Inferior parietal cortex (tissue), 1 donor: ENCODE measurements at regions not wholly inside any gene's neighbourhood (a gene's known extent, or its start where the extent isn't known, plus 50 kb on each side); places are given as distances from the start of the nearest gene placed in this dataset.
"Not testable (repeated sequence)": the region's sequence is repeated elsewhere in the genome, so short reads cannot be mapped to it uniquely, and the experiment has no call there.

Experiments
- DNase-seq: peaks from one replicate; pipeline ENCODE4 v3.0.0-alpha.2; 2016; ENCODE audit errors: extremely low spot score

- no peak for DNase-seq
These were observed 1144.8 kb downstream of the EPHA7 start for GRCh38 chr6:92274588-92274987.

GRCh38 chr6:92273694-92274093 is 1145.7 kb downstream of the EPHA7 start:
- no peak for DNase-seq

GRCh38 chr6:92271091-92271490 is 1148.3 kb downstream of the EPHA7 start:
- DNase-seq: no peak

DNA sequence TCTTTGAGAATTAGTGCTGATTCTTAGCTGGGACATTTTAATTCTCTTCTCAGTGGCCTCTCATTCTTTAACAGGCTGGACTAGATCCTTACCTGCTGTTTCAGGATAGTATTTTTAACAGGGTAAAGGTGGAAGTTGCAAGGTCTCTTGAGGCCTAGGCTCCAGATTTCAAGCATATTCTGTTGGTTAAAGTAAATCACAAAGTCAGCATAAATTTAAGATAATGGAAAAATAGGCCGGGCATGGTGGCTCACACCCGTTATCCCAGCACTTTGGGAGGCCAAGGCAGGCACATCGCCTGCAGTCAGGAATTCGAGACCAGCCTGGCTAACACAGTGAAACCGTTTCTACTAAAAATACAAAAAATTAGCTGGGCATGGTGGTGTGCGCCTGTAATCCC is 1149.0 kb downstream of the EPHA7 start:
- DNase-seq: no peak

DNA sequence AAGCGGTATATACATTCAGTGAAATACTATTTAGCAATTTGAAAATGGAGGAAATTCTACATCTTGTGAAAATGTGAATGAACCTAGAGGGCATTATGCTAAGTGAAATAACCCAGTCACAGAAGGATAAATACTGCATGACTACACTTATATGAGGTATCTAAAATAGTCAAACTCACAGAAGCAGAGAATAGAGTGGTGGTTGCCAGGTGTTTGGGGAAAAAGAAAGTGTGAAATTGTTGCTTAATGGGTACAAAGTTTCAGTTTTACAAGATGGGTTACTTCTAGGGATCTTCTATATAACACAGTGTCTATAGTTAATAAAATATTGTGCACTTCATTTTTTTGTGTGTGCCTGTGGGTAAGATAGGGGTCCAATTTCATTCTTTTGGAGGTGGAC is 1152.0 kb downstream of the EPHA7 start:
- no peak for DNase-seq

DNA sequence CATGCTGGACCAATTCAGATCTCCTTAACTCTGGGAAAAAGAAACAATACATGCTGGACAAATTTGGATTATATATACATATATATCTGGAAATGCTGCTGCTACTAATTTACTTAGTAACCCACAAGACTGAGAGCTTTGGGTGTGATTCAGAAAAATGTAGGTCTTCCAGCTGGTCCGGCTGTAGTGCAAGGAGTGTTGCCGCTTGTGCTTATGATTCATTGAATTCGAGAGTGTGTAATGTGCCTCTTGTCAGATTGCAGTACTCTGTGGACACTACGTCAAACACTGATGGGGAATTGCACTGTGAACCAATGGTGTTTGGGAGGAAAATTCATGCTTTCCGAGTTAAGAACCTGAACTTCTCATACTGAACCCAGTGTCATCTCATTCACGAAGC is 1155.5 kb downstream of the EPHA7 start:
- peak; percentile 8 for DNase-seq

DNA sequence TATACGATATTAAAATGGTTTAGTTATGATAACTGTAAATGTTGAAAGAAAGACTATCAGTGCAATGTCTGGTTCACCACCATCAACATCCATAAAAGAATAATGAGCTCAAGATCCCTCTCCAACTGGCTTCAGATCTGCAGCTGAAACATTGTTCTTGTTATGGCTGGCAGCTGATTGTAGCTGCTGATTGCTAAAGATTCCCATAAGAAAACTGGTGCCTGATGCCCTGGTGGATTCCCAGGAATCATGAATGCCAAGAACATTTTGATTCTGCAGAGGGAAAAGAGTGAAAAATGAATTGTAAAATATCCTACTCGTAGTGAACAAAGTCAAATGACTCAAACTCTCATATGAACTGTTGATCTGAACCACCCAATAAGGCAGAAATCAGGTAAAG is 1160.2 kb downstream of the EPHA7 start:
- DNase-seq: no peak

- no peak for DNase-seq
These were observed 1176.0 kb downstream of the EPHA7 start for GRCh38 chr6:92243315-92243714.

GRCh38 chr6:92231171-92231701 is 1188.1 kb downstream of the EPHA7 start:
- DNase-seq: no peak

DNA sequence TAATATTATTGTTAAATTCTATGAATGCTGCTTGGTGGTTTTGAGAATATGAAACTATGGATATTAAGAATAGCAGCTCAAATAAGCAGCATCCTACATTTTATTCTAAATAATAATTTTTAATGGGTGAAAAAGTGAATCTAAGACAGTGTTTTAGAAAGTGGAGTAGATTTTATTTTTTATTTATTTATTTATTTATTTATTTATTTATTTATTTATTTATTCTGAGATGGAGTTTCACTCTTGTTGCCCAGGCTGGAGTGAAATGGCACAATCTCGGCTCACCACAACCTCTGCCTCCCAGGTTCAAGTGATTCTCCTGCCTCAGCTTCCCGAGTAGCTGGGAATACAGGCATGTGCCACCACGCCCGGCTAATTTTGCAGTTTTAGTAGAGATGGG is 1199.4 kb downstream of the EPHA7 start:
- DNase-seq: not testable (repeated sequence)

DNA sequence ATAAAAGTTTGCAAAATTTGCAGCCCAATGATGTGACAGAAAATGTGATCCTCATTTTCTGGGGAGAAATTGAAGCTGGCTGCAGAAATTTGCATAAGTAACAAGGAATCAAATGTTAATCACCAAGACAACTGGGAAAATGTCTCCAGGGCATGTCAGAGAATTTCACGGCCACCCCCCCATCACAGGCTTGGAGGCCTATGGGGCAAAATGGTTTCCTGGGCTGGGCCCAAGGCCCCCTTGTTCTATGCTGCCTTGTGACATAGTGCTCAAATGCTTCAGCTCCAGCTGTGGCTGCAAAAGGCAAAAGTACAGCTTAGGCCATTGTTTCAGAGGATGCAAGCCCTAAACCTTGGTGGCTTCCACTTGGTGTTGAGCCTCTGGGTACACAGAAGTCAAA is 1202.6 kb downstream of the EPHA7 start:
- no peak for DNase-seq

- DNase-seq: no peak
These were observed 1217.7 kb downstream of the EPHA7 start for GRCh38 chr6:92201618-92202017.

GRCh38 chr6:92196325-92196724 is 1223.0 kb downstream of the EPHA7 start:
- DNase-seq: no peak

GRCh38 chr6:92195796-92196195 is 1223.6 kb downstream of the EPHA7 start:
- no peak for DNase-seq

DNA sequence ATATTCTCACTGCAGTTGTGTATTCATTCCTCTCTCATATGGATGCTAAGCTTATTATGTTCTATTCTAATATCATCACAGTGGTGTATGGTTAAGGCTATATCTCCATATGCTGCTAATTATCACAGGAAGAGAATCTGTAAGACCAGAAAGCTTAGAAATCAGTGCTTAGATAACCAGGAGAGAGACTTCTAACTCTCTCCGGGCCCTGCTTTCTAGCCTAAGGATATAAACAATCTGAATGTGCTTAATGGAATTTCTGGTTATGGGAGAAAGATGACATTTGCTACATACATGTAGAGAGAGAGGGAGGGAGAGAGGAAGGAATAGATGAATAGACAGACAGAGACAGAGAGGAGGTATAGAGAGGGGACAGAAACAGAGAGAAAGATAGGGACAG is 1231.3 kb downstream of the EPHA7 start:
- no peak for DNase-seq

GRCh38 chr6:92184933-92185332 is 1234.4 kb downstream of the EPHA7 start:
- DNase-seq: no peak

DNA sequence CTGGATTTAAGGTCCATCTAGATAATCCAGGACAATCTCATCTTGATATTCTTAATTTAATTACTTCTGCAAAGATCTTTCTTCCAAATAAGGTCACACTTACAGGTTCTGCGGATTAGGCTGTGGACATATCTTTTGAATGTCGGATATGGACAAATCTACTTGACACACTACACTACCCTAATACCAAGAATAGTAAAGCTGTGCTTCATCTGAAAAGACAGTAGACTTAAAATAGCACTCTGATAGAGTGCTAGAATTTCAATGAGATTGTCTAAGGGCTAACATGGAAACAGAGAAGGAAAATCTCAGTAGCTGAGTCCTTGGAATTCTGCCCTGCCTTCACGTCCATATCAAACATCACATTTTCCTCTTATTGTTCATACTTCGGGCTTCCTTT is 1238.0 kb downstream of the EPHA7 start:
- no peak for DNase-seq

- no peak for DNase-seq
These were observed 1239.3 kb downstream of the EPHA7 start for GRCh38 chr6:92180090-92180489.

DNA sequence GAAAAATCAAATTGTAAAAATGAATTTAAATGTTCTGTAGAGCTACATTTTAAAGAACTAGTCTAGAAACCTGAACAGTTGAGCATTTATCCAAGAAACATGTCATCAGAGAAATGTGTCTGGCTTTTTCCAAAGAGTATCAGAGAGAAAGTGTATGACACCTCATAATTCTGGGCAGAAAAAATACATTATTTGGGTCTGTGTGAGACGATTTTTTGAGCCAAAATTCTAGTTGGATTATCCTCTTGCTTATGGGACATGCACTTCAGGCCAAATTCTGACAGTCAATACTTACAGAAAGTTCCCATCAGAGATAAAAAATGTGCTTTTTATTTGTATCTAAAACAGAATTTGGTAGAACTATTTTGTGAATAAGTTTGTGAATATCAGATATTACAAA is 1242.7 kb downstream of the EPHA7 start:
- no peak for DNase-seq

DNA sequence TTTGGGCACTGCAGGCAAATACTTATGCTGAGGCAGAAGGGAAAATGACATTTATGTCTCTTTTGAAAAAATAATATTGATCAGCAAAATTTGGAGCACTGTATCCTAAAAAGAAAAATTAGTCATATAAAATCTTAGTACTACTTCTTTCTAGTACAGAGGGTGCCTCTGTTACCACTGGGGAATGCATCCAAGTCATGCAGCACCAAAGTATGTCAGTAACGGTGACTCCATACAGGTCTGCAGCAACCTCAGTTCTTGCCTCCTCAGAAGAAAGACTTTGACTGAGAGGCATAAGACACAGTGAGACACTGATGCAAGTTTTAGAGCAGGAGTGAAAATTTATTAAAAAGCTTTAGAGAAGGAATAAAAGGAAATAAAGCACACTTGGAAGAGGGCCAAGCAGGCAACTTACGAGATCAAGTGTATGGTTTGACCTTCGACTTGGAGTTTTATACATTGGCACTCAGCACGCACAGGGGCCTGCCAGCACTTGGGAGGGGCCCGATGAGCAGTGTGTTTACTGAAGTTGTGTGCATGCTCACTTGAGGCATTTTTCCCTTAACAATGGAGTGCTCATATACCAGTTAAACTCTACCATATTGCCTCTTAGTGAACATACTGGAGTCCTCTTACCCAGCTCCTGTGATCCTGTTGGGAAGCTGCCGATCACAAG is 1244.8 kb downstream of the EPHA7 start:
- no peak for DNase-seq

DNA sequence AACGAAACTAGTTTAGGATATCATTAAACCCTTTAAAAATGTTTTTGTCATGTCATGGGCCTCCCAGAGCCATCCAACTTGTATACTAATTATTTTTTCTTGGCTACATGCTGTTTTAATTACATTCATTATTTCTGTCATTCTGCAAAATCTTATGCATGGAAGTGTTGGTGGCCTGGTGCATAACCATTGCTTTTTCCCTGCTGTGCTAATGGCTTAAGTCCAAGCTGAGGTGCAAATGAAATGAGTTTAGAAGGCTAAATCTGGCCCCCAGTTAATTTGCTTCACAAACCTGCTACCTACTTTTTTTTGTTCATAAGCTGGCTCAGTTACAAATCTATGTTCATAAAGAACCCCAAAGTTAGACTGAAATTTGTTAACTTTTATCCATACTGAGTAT is 1249.9 kb downstream of the EPHA7 start:
- DNase-seq: no peak

GRCh38 chr6:92166666-92167065 is 1252.7 kb downstream of the EPHA7 start:
- no peak for DNase-seq

GRCh38 chr6:92161953-92162352 is 1257.4 kb downstream of the EPHA7 start:
- DNase-seq: no peak

GRCh38 chr6:92160226-92160625 is 1259.1 kb downstream of the EPHA7 start:
- no peak for DNase-seq
